K562 (cell line): ENCODE measurements at regions not wholly inside any gene's neighbourhood (a gene's known extent, or its start where the extent isn't known, plus 50 kb on each side); places are given as distances from the start of the nearest gene placed in this dataset.

Source experiments
- ADNP ChIP-seq: fragments of 200-800 bp; sonication (Bioruptor generic); IDR thresholded peaks from 2 replicates; pipeline ENCODE4 v1.6.1; 2016; ENCODE audit warnings: missing genetic modification characterization, missing compliant biosample characterization
- RNF219 ChIP-seq: fragments of 250-450 bp; sonication (Bioruptor Pico); IDR thresholded peaks from 2 replicates; pipeline ENCODE4 v1.5.0; 2022; ENCODE audit warnings: mild to moderate bottlenecking

- TF ChIP-seq RNF219 (CRISPR knock-in tag) (no peak), ADNP (no peak)
Measured at GRCh38 chr6:154561750-154562149, 51.3 kb upstream of the CNKSR3 start.
